ENCODE measurements at regions not wholly inside any gene's neighbourhood (a gene's known extent, or its start where the extent isn't known, plus 50 kb on each side); places are given as distances from the start of the nearest gene placed in this dataset.
"Not testable (repeated sequence)": the region's sequence is repeated elsewhere in the genome, so short reads cannot be mapped to it uniquely, and the experiment has no call there.

- DNase-seq (ENCODE audit: insufficient read length, low spot score): no peak
- no peak for FAIRE-seq
- no peak for TF ChIP-seq POLR2A (IDR thresholded peaks at IDR 0.05; ENCODE audit: low read depth, low read length)
These were observed 419.5 kb upstream of the ACTBL2 start for GRCh38 chr5:57902095-57902494.

GRCh38 chr5:57900381-57900944 is 417.9 kb upstream of the ACTBL2 start:
- no peak for FAIRE-seq

GRCh38 chr5:57896576-57896975 is 414.0 kb upstream of the ACTBL2 start:
- TF ChIP-seq POLR2A (IDR thresholded peaks at IDR 0.05; ENCODE audit: low read depth, low read length): no peak
- FAIRE-seq (no peak), DNase-seq (ENCODE audit: insufficient read length, low spot score) (no peak)

More at GRCh38 chr5:57900381-57900944, 417.9 kb upstream of the ACTBL2 start:
- DNase-seq (ENCODE audit: insufficient read length, low spot score): no peak
- TF ChIP-seq POLR2A (IDR thresholded peaks at IDR 0.05; ENCODE audit: low read depth, low read length): no peak

- DNase-seq (ENCODE audit: insufficient read length, low spot score) (no peak), FAIRE-seq (no peak)
- no peak for TF ChIP-seq POLR2A (IDR thresholded peaks at IDR 0.05; ENCODE audit: low read depth, low read length)
These were observed 413.2 kb upstream of the ACTBL2 start for GRCh38 chr5:57895766-57896165.

- no peak for DNase-seq (ENCODE audit: insufficient read length, low spot score)
- no peak for TF ChIP-seq POLR2A (IDR thresholded peaks at IDR 0.05; ENCODE audit: low read depth, low read length)
- FAIRE-seq: no peak
These were observed 411.3 kb upstream of the ACTBL2 start for GRCh38 chr5:57893926-57894325.

GRCh38 chr5:57891443-57891842 is 408.8 kb upstream of the ACTBL2 start:
- no peak for TF ChIP-seq POLR2A (IDR thresholded peaks at IDR 0.05; ENCODE audit: low read depth, low read length)
- FAIRE-seq (no peak), DNase-seq (ENCODE audit: insufficient read length, low spot score) (no peak)

GRCh38 chr5:57889558-57889957 is 406.9 kb upstream of the ACTBL2 start:
- FAIRE-seq (peak; percentile 99), DNase-seq (ENCODE audit: insufficient read length, low spot score) (peak; percentile 49)
- no peak for TF ChIP-seq POLR2A (IDR thresholded peaks at IDR 0.05; ENCODE audit: low read depth, low read length)

- FAIRE-seq (peak; percentile 80), DNase-seq (ENCODE audit: insufficient read length, low spot score) (peak; percentile 39)
- no peak for TF ChIP-seq POLR2A (IDR thresholded peaks at IDR 0.05; ENCODE audit: low read depth, low read length)
These were observed 405.4 kb upstream of the ACTBL2 start for GRCh38 chr5:57887851-57888621.

GRCh38 chr5:57884346-57885102 is 401.9 kb upstream of the ACTBL2 start:
- no peak for TF ChIP-seq POLR2A (IDR thresholded peaks at IDR 0.05; ENCODE audit: low read depth, low read length)
- DNase-seq (ENCODE audit: insufficient read length, low spot score): no peak
- FAIRE-seq: no peak

- TF ChIP-seq POLR2A (IDR thresholded peaks at IDR 0.05; ENCODE audit: low read depth, low read length): no peak
- DNase-seq (ENCODE audit: insufficient read length, low spot score) (no peak), FAIRE-seq (no peak)
These were observed 397.6 kb upstream of the ACTBL2 start for GRCh38 chr5:57880216-57880615.

- DNase-seq (ENCODE audit: insufficient read length, low spot score) (no peak), FAIRE-seq (no peak)
- TF ChIP-seq POLR2A (IDR thresholded peaks at IDR 0.05; ENCODE audit: low read depth, low read length): no peak
These were observed 395.7 kb upstream of the ACTBL2 start for GRCh38 chr5:57878301-57878722.

- DNase-seq (ENCODE audit: insufficient read length, low spot score) (no peak), FAIRE-seq (peak; percentile 57)
- TF ChIP-seq POLR2A (IDR thresholded peaks at IDR 0.05; ENCODE audit: low read depth, low read length): no peak
These were observed 388.9 kb upstream of the ACTBL2 start for GRCh38 chr5:57871496-57871895.

- not testable (repeated sequence) for DNase-seq (ENCODE audit: insufficient read length, low spot score); FAIRE-seq
These were observed 387.7 kb upstream of the ACTBL2 start for GRCh38 chr5:57870267-57870666.

- FAIRE-seq: peak; percentile 84
- DNase-seq (ENCODE audit: insufficient read length, low spot score): peak; percentile 26
- TF ChIP-seq POLR2A (IDR thresholded peaks at IDR 0.05; ENCODE audit: low read depth, low read length): no peak
These were observed 381.1 kb upstream of the ACTBL2 start for GRCh38 chr5:57863661-57864060.
